D341Med (cell line): ENCODE measurements at regions not wholly inside any gene's neighbourhood (a gene's known extent, or its start where the extent isn't known, plus 50 kb on each side); places are given as distances from the start of the nearest gene placed in this dataset.
"Not testable (repeated sequence)": the region's sequence is repeated elsewhere in the genome, so short reads cannot be mapped to it uniquely, and the experiment has no call there.

Source experiments
- DNase-seq: peaks from one replicate; pipeline ENCODE4 v3.0.0; 2012; ENCODE audit warnings: low spot score

DNA sequence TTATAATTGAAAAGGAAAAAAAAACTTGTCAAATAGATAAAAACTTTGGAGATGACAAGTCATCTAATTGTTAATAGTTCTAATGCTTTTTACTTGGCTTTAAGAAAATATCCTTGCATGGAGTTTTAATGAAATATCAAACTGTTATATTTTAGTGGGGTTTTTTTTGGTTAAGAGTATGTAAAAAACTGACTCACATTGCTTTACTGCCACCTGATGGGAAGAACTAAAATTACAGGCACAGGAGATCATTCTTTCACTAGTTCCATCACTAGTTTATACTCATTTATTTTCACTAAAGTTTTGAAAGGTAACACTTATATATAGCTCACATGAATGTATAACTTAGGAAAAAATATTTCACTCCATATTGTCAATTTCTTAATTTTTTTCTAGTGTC, 309.1 kb downstream of the LMBRD1 start:
- DNase-seq, result no peak

DNA sequence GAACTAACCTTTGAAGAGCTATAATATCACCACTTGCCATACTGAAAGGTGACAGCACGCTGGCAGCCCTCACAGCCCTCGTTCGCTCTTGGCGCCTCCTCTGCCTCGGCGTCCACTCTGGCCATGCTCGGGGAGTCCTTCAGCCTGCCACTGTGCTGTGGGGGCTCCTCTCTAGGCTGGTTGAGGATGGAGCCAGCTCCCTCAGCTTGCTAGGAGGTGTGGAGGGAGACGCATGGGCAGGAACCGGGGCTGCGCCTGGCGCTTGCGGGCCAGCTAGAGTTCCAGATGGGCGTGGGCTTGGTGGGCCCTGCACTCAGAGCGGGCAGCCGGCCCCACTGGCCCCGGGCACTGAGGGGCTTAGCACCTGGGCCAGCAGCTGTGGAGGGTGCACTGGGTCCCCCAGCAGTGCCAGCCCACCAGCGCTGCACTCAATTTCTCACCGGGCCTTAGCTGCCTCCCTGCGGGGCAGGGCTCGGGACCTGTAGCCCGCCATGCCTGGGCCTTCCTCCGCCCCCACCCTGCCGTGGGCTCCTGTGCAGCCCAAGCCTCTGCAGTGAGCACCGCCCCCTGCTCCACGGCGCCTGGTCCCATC, 329.7 kb downstream of the LMBRD1 start:
- DNase-seq, result no peak

DNA sequence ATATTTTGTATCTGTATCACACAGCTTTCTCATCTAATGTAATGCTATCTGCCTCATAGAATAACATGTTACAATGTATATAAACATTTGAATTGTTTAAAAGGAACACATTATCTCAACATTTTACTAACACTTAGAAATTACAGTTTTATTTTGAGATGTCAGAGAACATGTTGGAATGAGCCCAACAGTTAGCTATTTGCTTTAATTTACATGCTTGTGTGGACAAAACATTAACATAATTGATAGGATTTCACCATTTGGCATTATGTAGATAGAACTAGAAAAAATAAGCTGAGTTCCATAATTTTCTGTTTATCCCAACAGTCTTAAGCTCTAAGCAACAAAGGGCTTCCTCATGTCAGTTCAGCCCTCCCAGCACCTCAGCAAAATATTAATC, 330.9 kb downstream of the LMBRD1 start:
- no peak for DNase-seq

DNA sequence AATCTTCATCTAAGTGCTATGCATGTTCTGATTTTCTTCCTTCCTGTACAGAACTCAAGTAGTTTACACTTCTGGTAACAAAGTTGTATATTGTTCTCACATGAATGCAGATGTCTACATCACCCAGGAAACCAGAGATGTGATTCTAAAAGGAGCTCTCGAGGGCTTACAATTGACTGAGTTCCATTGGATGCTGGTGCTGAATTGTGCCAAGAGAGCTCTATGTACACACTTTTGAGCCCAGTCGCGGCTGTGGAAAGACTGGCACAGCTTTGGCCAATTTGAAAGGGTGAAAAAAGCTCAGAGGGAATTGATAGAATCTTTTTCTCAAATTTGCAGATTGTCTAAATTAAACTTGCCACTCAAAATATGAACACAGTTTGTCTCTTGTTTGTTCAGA, 340.7 kb downstream of the LMBRD1 start:
- no peak for DNase-seq

DNA sequence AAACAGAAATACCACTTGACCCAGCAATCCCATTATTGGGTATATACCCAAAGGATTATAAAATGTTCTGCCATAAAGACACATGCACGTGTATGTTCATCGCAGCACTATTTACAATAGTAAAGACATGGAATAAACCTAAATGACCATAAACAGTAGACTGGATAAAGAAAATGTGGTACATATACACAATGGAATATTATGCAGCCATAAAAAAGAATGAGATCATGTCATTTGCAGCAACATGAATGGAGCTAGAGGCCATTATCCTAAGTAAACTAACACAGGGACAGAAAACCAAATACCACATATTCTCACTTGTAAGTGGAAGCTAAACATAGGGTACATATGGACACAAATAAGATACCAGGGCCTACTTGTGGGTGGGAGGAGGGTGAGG, 342.2 kb downstream of the LMBRD1 start:
- not testable (repeated sequence) for DNase-seq

- DNase-seq, result not testable (repeated sequence)
Measured at GRCh38 chr6:69450493-69450892, 346.3 kb downstream of the LMBRD1 start.

DNA sequence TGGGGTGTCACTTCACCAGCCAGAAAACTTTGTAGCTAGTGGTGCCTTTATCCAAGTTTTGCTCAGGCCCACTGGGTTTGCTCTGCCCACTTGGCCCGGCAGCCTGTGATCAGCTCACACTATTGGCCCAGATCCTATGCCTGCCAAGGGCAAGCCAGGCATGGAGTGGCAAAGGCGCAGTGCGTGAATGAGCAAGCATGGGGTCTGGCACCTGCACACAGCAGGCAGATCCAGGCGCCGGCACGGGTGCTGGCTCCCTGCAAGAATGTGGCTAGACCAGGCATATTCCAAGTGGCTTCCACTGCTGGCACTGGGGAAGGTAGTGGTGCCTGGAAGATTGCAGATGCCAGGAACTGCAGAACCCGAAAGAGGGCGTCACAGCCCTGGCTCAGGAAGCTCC, 346.9 kb downstream of the LMBRD1 start:
- no peak for DNase-seq
